ENCODE measurements at regions not wholly inside any gene's neighbourhood (a gene's known extent, or its start where the extent isn't known, plus 50 kb on each side); places are given as distances from the start of the nearest gene placed in this dataset.

- Mint-ChIP-seq H3K27ac (no peak overlapping the region), H3K36me3 (ENCODE audit: low read depth) (no peaks in the 10 kb centered on the region), H3K4me3 (no peak overlapping the region), H3K4me1 (no peaks in the 10 kb centered on the region), H3K27me3 (peaks cover 5% of the 10 kb centered on the region), H3K9me3 (no peaks in the 10 kb centered on the region)
- CTCF ChIA-PET = no interaction called here
- ATAC-seq (ENCODE audit: low read depth) (no peak), DNase-seq (no peak)
- TF ChIP-seq CTCF (IDR thresholded peaks at IDR 0.05) = no peak
- POLR2A ChIA-PET = no interaction called here
- intact Hi-C loops (cut with micrococcal nuclease) = loop anchor here (1.0 kb wide), 1 partner anchor 278 kb away; no protein-coding TSS in a partner anchor
Observed at GRCh38 chr9:88723751-88724150, 188.8 kb downstream of the NXNL2 start.

GRCh38 chr9:88724331-88724730, 189.4 kb downstream of the NXNL2 start:
- no peak for TF ChIP-seq CTCF (IDR thresholded peaks at IDR 0.05)
- intact Hi-C loops (cut with micrococcal nuclease) = no loop called here
- Mint-ChIP-seq H3K9me3 (no peaks in the 10 kb centered on the region), H3K36me3 (ENCODE audit: low read depth) (no peaks in the 10 kb centered on the region), H3K27ac (no peak overlapping the region), H3K27me3 (peaks cover 5% of the 10 kb centered on the region), H3K4me1 (no peaks in the 10 kb centered on the region), H3K4me3 (no peak overlapping the region)
- ATAC-seq (ENCODE audit: low read depth) (no peak), DNase-seq (no peak)
- CTCF ChIA-PET = no interaction called here
- POLR2A ChIA-PET = no interaction called here

GRCh38 chr9:88725300-88726019, 190.5 kb downstream of the NXNL2 start:
- H3K4me1 Mint-ChIP-seq = no peaks in the 10 kb centered on the region
- ChIA-PET CTCF (no interaction called here), POLR2A (no interaction called here)
- DNase-seq = no peak
- H3K27ac Mint-ChIP-seq = no peak overlapping the region
- intact Hi-C loops (cut with micrococcal nuclease) = no loop called here
- H3K9me3 Mint-ChIP-seq = no peaks in the 10 kb centered on the region
- TF ChIP-seq CTCF (IDR thresholded peaks at IDR 0.05) = no peak
- ATAC-seq (ENCODE audit: low read depth) = no peak
- H3K4me3 Mint-ChIP-seq = no peak overlapping the region
- H3K27me3 Mint-ChIP-seq = peaks cover 5% of the 10 kb centered on the region
- no peaks in the 10 kb centered on the region for H3K36me3 Mint-ChIP-seq (ENCODE audit: low read depth)

GRCh38 chr9:88726803-88727202, 191.8 kb downstream of the NXNL2 start:
- intact Hi-C loops (cut with micrococcal nuclease) = no loop called here
- peaks cover 5% of the 10 kb centered on the region for H3K27me3 Mint-ChIP-seq
- POLR2A ChIA-PET = no interaction called here

GRCh38 chr9:88730780-88731179, 195.8 kb downstream of the NXNL2 start:
- no peaks in the 10 kb centered on the region for H3K9me3 Mint-ChIP-seq
- no peak overlapping the region for H3K4me3 Mint-ChIP-seq
- H3K27me3 Mint-ChIP-seq = no peaks in the 10 kb centered on the region
- H3K4me1 Mint-ChIP-seq = no peaks in the 10 kb centered on the region
- ATAC-seq (ENCODE audit: low read depth) (no peak), DNase-seq (no peak)
- intact Hi-C loops (cut with micrococcal nuclease) = no loop called here
- TF ChIP-seq CTCF (IDR thresholded peaks at IDR 0.05) = no peak
- H3K36me3 Mint-ChIP-seq (ENCODE audit: low read depth) = no peaks in the 10 kb centered on the region
- no peak overlapping the region for H3K27ac Mint-ChIP-seq
- ChIA-PET POLR2A (no interaction called here), CTCF (no interaction called here)

More at GRCh38 chr9:88726803-88727202, 191.8 kb downstream of the NXNL2 start:
- TF ChIP-seq CTCF (IDR thresholded peaks at IDR 0.05) = no peak
- H3K27ac Mint-ChIP-seq = no peak overlapping the region
- no peak for DNase-seq
- H3K4me3 Mint-ChIP-seq = no peak overlapping the region
- no peaks in the 10 kb centered on the region for H3K9me3 Mint-ChIP-seq
- CTCF ChIA-PET = no interaction called here
- no peaks in the 10 kb centered on the region for H3K4me1 Mint-ChIP-seq
- ATAC-seq (ENCODE audit: low read depth) = no peak
- H3K36me3 Mint-ChIP-seq (ENCODE audit: low read depth) = no peaks in the 10 kb centered on the region
